BJ (cell line): ENCODE measurements at regions not wholly inside any gene's neighbourhood (a gene's known extent, or its start where the extent isn't known, plus 50 kb on each side); places are given as distances from the start of the nearest gene placed in this dataset.

ENCODE experiments used
- CTCF ChIA-PET: fragments of 350-600 bp; formaldehyde crosslinking; extraction: SDS; loops from one replicate; lab custom pipeline; 2021; ENCODE audit warnings: antibody characterized with exemption, inconsistent platforms; lab: Yijun Ruan, JAX
- POLR2A ChIA-PET: fragments of 300-600 bp; sonication (Branson Sonifier 250); formaldehyde crosslinking; extraction: SDS; loops from one replicate; lab custom pipeline; 2021; ENCODE audit warnings: antibody characterized with exemption; lab: Charles Lee
- DNase-seq: peaks from one replicate; pipeline ENCODE4 v3.0.0-alpha.2; 2011; ENCODE audit warnings: low read depth
- H3K27me3 ChIP-seq: 2 replicates; pipeline ENCODE4 v1.6.0; 2011; ENCODE audit warnings: low read length; ENCODE audit not compliant: control insufficient read depth, insufficient read depth
- H3K36me3 ChIP-seq: 2 replicates; pipeline ENCODE4 v1.5.1; 2011; ENCODE audit warnings: low read length; ENCODE audit not compliant: control insufficient read depth, insufficient read depth
- H3K4me3 ChIP-seq: 2 replicates; pipeline ENCODE4 v1.5.1; 2011; ENCODE audit warnings: low read depth, mild to moderate bottlenecking, control low read depth, low read length
- TF ChIP-seq, protein P1 (sequence below): IDR thresholded peaks from 2 replicates; pipeline ENCODE4 v1.5.1; 2011; ENCODE audit warnings: low read depth, mild to moderate bottlenecking, control low read depth, inconsistent platforms, low read length, moderate library complexity; ENCODE audit not compliant: insufficient read depth

DNA sequence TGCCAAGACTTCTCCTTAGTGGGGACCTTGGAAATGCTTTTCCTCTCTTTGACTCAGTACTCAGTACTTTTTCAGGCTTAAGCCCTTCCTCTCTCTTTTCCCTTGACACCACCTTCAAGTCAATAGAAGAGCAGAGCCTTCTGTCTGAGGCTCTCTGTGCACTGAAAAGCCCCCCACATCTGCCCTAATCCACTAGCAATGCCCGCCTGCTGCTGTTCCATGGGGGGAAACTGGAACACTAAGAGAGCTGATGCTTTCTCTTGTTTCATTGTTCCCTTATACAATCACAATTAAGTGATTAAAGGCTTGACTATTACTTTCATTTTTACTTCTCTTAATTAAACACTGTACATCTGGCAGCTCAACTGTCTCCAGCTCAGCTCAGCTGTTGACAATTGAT is 254.5 kb downstream of the SLITRK6 start:
- Histone ChIP-seq H3K27me3 (no peaks in the 10 kb centered on the region), H3K36me3 (no peaks in the 10 kb centered on the region), H3K4me3 (no peak overlapping the region)
- CTCF ChIA-PET, result no interaction called here
- TF ChIP-seq, protein P1, sequence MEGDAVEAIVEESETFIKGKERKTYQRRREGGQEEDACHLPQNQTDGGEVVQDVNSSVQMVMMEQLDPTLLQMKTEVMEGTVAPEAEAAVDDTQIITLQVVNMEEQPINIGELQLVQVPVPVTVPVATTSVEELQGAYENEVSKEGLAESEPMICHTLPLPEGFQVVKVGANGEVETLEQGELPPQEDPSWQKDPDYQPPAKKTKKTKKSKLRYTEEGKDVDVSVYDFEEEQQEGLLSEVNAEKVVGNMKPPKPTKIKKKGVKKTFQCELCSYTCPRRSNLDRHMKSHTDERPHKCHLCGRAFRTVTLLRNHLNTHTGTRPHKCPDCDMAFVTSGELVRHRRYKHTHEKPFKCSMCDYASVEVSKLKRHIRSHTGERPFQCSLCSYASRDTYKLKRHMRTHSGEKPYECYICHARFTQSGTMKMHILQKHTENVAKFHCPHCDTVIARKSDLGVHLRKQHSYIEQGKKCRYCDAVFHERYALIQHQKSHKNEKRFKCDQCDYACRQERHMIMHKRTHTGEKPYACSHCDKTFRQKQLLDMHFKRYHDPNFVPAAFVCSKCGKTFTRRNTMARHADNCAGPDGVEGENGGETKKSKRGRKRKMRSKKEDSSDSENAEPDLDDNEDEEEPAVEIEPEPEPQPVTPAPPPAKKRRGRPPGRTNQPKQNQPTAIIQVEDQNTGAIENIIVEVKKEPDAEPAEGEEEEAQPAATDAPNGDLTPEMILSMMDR, result no peak
- POLR2A ChIA-PET, result no interaction called here
- DNase-seq, result no peak

DNA sequence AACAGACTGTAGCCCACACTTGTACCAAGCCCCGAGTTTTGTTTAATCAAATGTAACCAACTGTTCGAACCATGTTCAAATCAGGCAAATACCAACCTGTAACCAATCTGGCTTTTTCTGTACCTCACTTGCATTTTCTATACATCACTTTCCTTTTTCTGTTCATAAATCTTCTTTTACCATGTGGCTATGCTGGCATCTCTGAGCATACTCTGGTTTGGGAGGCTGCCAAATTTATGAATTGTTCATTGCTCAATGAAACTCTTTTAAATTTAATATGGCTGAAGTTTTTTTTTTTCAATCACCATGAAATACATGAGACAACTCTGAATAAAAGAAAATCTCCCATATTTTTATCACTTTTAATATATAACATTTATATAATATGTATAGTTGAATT is 256.1 kb downstream of the SLITRK6 start:
- H3K27me3 ChIP-seq, result no peaks in the 10 kb centered on the region
- H3K36me3 ChIP-seq, result no peaks in the 10 kb centered on the region
- no peak overlapping the region for H3K4me3 ChIP-seq
- TF ChIP-seq, protein P1, result no peak
- ChIA-PET POLR2A (no interaction called here), CTCF (no interaction called here)
- DNase-seq, result no peak

DNA sequence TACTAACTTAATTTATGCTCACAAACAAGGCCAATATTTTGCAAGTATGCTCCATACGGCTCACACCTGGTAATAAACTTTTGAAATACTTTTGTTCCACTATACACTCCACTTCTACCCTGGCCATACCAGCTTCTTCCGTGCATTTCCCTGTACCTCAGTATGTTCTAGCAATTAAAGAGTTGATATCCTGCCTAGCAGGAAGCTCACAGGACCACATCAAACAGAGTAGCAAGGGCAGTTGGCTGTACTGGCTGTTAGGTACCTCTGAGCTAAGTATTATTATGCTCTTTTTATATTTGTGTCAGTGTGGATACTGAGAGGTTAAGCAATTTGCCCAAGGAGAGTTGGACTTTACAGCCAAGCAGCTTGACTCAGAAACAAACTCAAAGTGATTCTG is 257.7 kb downstream of the SLITRK6 start:
- ChIA-PET CTCF (no interaction called here), POLR2A (no interaction called here)
- no peak for DNase-seq
- H3K36me3 ChIP-seq, result no peaks in the 10 kb centered on the region
- TF ChIP-seq, protein P1, result no peak
- H3K27me3 ChIP-seq, result no peaks in the 10 kb centered on the region
- H3K4me3 ChIP-seq, result no peak overlapping the region

DNA sequence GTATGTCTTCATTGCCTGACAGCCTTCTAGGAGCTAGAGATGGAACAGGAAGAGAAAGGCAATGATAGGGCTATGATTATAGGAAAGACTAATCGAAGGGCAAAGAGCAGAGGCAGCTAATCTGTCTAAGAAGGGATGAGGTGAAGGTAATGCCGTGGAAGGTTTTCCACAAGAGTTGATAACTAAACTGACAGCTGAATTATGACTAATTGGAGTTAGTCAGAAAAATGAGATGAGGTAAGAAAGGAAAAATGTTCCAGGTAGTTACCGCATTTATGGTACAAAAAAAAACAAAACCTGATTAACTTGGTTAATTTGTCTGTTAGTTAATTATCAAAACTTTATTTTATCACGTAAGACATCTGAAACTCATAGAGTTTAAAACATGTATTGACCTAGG is 260.3 kb downstream of the SLITRK6 start:
- no peak for DNase-seq
- Histone ChIP-seq H3K4me3 (no peak overlapping the region), H3K27me3 (no peaks in the 10 kb centered on the region), H3K36me3 (no peaks in the 10 kb centered on the region)
- CTCF ChIA-PET, result no interaction called here
- POLR2A ChIA-PET, result no interaction called here
- TF ChIP-seq, protein P1, result no peak

DNA sequence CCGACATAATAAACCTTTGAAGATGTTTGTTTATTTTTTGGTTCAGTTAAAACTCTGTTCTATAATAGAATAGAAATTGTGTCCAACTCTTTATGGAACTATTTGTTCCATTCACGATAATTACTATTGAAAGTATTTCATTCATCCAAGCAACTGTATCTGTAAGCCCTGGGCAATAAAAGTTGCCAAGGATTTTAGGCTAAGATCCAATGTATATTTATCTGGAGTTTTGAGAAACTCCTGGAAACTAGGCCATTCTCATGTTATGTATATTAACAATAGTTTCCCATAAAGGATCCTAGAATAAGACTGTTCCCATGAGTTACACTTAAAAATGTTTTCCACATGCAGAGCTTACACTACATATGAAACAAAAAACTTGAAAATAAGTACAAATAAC is 261.6 kb downstream of the SLITRK6 start:
- H3K27me3 ChIP-seq, result no peaks in the 10 kb centered on the region
- TF ChIP-seq, protein P1, result no peak
- no peak for DNase-seq
- ChIA-PET POLR2A (no interaction called here), CTCF (no interaction called here)
- no peak overlapping the region for H3K4me3 ChIP-seq
- no peaks in the 10 kb centered on the region for H3K36me3 ChIP-seq
